Ovary (tissue), 7 donors: ENCODE measurements at regions not wholly inside any gene's neighbourhood (a gene's known extent, or its start where the extent isn't known, plus 50 kb on each side); places are given as distances from the start of the nearest gene placed in this dataset.

Source experiments
- DNase-seq, 5 donors: peaks; one replicate each; pipeline ENCODE4 v3.0.0-alpha.2; 2019 to 2020
- H3K27ac ChIP-seq, 2 donors: fragments of 200-600 bp; one replicate each; pipeline versions ENCODE4 v1.5.1 to v1.8.0; 2019 to 2022
- H3K27me3 ChIP-seq: fragments of 200-600 bp; one replicate; pipeline ENCODE4 v1.8.0; 2022
- H3K36me3 ChIP-seq: fragments of 200-600 bp; sonication (generic); one replicate; pipeline ENCODE4 v1.5.1; 2019
- H3K4me1 ChIP-seq: one replicate; pipeline ENCODE4 v1.8.1; 2013; ENCODE audit warnings: mild to moderate bottlenecking, moderate library complexity; ENCODE audit not compliant: insufficient read depth
- H3K4me3 ChIP-seq: fragments of 200-600 bp; sonication (generic); one replicate; pipeline ENCODE4 v1.5.1; 2017
- H3K9me3 ChIP-seq, 2 donors: fragments of 200-600 bp in 1 of 2; sonication (generic) in 1 of 2; one replicate each; pipeline versions ENCODE4 v1.5.1 to v1.8.1; 2013 to 2019; ENCODE audit warnings: mild to moderate bottlenecking in 1 of 2, moderate library complexity in 1 of 2
- CTCF ChIP-seq, 3 donors: fragments of 450-650 bp in 2 of 3; fragments of 200-600 bp in 1 of 3; IDR thresholded peaks; one replicate each; pipeline versions ENCODE4 v1.5.1 to v1.8.0; 2016 to 2022; ENCODE audit warnings: antibody characterized with exemption in 3 of 3, mild to moderate bottlenecking in 1 of 3
- EP300 ChIP-seq: sonication (generic); formaldehyde crosslinking; IDR thresholded peaks from one replicate; pipeline ENCODE4 v1.6.1; 2017; ENCODE audit warnings: antibody characterized with exemption
- POLR2A ChIP-seq: fragments of 450-650 bp; IDR thresholded peaks from one replicate; pipeline ENCODE4 v1.6.1; 2017; ENCODE audit warnings: antibody characterized with exemption, mild to moderate bottlenecking, moderate library complexity
- WGBS, 3 donors: extraction: QIAGEN DNeasy Blood & Tissue Kit in 1 of 3; methylation state at CpG; one replicate each; pipeline versions ENCODE4 v1.1.5 to v1.1.7; 2013 to 2017; 5-methylcytosine and 5-hydroxymethylcytosine counted together
- intact Hi-C, 4 donors: fragments of 100-400 bp; cut with DNase I; formaldehyde crosslinking; loops; one replicate each; pipeline versions ENCODE4 v1.11.0 to v1.15.1; 2022 to 2023
- donor health status: DM: no; HTN: no; CAD: no; lungs with moderate emphysema.
- donor health status: DM: no; HTN: no; CAD: no.
- donor health status: Bipolar disorder and iron deficiency.
- donor health status: DM: no; HTN: no; CAD: no.
- donor health status: DM: yes; HTN: yes; CAD: no.

- WGBS, 3 donors, result 81 to 90% (median 87%) methylated on average over 10 of the region's 10 CpGs
- no peak for TF ChIP-seq EP300
- no peak for TF ChIP-seq CTCF (IDR thresholded peaks at IDR 0.05)
- TF ChIP-seq POLR2A, result no peak
- Histone ChIP-seq H3K9me3 (no peaks in the 10 kb centered on the region), H3K36me3 (no peaks in the 10 kb centered on the region), H3K4me3 (no peak overlapping the region), H3K4me1 (no peaks in the 10 kb centered on the region), H3K27me3 (no peaks in the 10 kb centered on the region), H3K27ac (no peak overlapping the region)
- intact Hi-C loops, result no loop called here
- DNase-seq, result no peak
Observed at GRCh38 chr10:110408203-110408871, 89.4 kb upstream of the DUSP5 start.

GRCh38 chr10:110408943-110409342 lies 88.8 kb upstream of the DUSP5 start:
- intact Hi-C loops, result no loop called here
- H3K36me3 ChIP-seq, result no peaks in the 10 kb centered on the region
- H3K4me3 ChIP-seq, result no peak overlapping the region
- no peaks in the 10 kb centered on the region for H3K4me1 ChIP-seq
- 82 to 92% (median 89%) methylated on average over 8 of the region's 8 CpGs for WGBS, 3 donors
- no peak overlapping the region for H3K27ac ChIP-seq
- H3K27me3 ChIP-seq, result no peaks in the 10 kb centered on the region
- H3K9me3 ChIP-seq, result no peaks in the 10 kb centered on the region
- TF ChIP-seq POLR2A (no peak), EP300 (no peak), CTCF (IDR thresholded peaks at IDR 0.05) (no peak)
- no peak for DNase-seq

GRCh38 chr10:110409488-110409887 lies 88.2 kb upstream of the DUSP5 start:
- H3K4me1 ChIP-seq, result no peaks in the 10 kb centered on the region
- no peak overlapping the region for H3K4me3 ChIP-seq
- no peaks in the 10 kb centered on the region for H3K36me3 ChIP-seq
- no peaks in the 10 kb centered on the region for H3K27me3 ChIP-seq
- no peak for DNase-seq
- intact Hi-C loops, result no loop called here
- H3K27ac ChIP-seq, result no peak overlapping the region
- no peaks in the 10 kb centered on the region for H3K9me3 ChIP-seq
- 93 to 94% (median 93%) methylated on average over 4 of the region's 4 CpGs for WGBS, 3 donors
- TF ChIP-seq CTCF (IDR thresholded peaks at IDR 0.05) (no peak), POLR2A (no peak), EP300 (no peak)

- intact Hi-C loops, result no loop called here
- WGBS, 3 donors, result 88 to 93% (median 92%) methylated on average over 4 of the region's 4 CpGs
- H3K27me3 ChIP-seq, result no peaks in the 10 kb centered on the region
- H3K4me3 ChIP-seq, result no peak overlapping the region
- no peaks in the 10 kb centered on the region for H3K4me1 ChIP-seq
- H3K36me3 ChIP-seq, result no peaks in the 10 kb centered on the region
- no peaks in the 10 kb centered on the region for H3K9me3 ChIP-seq
- H3K27ac ChIP-seq, result no peak overlapping the region
- DNase-seq, result no peak
- TF ChIP-seq CTCF (IDR thresholded peaks at IDR 0.05) (no peak), EP300 (no peak), POLR2A (no peak)
Observed at GRCh38 chr10:110409926-110410325, 87.8 kb upstream of the DUSP5 start.
